Activated effector memory CD4-positive, alpha-beta T cell treated with Interleukin-2 at 50 U/mL for 16 hours (primary cell): ENCODE measurements at regions not wholly inside any gene's neighbourhood (a gene's known extent, or its start where the extent isn't known, plus 50 kb on each side); places are given as distances from the start of the nearest gene placed in this dataset.
"Not testable (repeated sequence)": the region's sequence is repeated elsewhere in the genome, so short reads cannot be mapped to it uniquely, and the experiment has no call there.

ENCODE experiments used
- DNase-seq: peaks from one replicate; pipeline ENCODE4 v3.0.0-alpha.2; 2020

DNA sequence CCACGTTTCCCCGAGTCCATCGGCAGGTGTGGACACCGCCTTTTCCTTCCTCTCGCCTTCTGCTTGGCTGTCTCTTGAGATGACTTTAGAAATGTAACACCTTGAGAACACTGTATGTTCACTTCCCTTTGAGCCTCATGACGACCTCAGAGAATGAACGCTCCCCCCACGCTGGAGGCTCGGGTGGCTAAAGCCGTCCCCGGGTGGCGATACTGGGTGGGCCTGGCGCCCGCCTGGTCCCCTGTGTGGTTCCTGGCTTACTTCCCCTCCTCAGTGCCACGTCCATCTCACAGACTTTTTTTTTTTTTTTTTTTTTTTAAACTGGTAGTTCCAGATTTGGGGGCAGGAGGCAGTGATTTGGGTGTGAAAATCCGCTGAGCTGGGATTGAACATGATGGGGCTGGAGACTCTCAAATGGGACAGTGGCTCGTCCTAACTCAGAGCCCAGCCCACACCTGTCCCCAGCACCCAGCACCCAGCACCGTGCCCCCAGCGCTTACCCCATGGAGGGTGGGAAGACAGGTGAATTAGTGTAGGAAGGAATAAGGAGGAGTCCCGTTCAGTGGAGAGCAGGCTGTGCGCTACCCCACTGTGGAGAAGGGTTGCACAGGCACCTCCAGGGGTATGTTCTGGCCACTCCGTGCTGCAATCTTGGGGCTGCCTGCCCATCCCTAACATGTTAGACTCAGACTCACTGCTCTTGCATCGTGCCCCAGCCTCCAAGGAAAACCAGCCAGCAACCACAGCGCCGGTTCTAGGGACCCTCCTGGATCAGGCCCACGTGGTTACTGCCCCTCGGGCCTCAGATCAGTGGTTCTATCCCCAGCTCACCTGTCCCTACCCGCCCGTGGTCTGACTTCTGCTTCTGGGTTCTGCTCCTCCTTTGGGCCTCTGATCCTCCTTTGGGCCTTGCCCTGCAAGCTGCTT lies 174.0 kb downstream of the ASB1 start:
- DNase-seq, result no peak

GRCh38 chr2:238601433-238602222 lies 174.9 kb downstream of the ASB1 start:
- no peak for DNase-seq

- no peak for DNase-seq
Observed at GRCh38 chr2:238602223-238602960, 175.7 kb downstream of the ASB1 start.

GRCh38 chr2:238603596-238603995 lies 176.9 kb downstream of the ASB1 start:
- no peak for DNase-seq

DNA sequence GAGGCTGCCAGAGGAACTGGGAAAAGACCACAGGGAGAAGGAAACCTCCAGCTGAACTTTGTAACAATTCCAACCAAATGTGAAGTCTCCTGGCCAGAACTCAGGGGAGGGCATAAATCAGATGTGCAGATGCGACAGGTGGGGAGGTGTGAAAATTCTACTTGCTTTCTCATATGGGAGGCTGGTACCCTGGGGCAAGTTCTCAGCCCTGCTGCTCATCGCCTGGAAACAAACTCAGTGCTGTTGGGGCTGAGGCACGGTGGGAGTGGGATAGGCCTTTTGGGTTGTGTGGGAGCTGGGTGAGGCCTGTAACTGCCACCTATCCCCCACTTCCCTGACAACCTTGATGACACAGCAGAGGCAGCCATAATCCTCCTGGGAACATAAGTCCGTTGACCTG lies 179.6 kb downstream of the ASB1 start:
- DNase-seq, result no peak

GRCh38 chr2:238613610-238614009 lies 186.9 kb downstream of the ASB1 start:
- DNase-seq, result no peak

DNA sequence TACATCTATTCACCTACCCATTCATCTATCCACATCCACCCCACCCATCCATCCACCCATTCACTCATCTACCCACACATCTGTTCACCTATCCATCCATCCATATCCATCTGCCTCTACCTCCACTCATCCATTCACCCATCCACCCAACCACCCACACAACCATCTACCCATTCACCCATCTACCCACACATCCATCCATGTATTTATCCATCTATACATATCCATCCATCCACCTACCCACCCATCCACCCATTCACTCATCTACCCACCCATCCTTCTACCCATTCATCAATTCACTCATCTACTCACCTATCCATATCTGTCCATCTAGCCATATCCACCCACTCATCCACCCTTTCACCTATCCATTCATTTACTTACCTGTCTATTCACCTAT lies 187.6 kb downstream of the ASB1 start:
- DNase-seq, result no peak

DNA sequence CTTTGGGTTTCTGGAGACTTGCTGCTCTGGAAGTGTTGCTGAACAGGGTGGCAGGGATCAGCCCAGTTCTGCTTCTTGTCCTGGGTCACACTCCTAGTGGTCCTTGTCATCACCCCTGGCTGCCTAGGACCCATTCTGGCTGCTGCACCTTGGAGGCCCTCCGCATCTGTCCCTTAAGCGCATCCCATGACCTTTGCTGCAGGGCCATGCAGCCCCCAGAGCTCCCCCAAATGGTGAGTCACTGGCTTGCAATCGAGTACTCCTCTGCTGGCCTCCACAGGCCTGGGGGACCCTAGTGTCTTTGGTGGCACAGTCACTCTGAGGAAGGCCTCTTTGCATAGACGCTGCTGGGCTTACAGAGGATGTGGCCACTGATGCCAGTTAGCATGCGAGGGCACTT lies 188.5 kb downstream of the ASB1 start:
- DNase-seq, result no peak

GRCh38 chr2:238616681-238617080 lies 190.0 kb downstream of the ASB1 start:
- no peak for DNase-seq

DNA sequence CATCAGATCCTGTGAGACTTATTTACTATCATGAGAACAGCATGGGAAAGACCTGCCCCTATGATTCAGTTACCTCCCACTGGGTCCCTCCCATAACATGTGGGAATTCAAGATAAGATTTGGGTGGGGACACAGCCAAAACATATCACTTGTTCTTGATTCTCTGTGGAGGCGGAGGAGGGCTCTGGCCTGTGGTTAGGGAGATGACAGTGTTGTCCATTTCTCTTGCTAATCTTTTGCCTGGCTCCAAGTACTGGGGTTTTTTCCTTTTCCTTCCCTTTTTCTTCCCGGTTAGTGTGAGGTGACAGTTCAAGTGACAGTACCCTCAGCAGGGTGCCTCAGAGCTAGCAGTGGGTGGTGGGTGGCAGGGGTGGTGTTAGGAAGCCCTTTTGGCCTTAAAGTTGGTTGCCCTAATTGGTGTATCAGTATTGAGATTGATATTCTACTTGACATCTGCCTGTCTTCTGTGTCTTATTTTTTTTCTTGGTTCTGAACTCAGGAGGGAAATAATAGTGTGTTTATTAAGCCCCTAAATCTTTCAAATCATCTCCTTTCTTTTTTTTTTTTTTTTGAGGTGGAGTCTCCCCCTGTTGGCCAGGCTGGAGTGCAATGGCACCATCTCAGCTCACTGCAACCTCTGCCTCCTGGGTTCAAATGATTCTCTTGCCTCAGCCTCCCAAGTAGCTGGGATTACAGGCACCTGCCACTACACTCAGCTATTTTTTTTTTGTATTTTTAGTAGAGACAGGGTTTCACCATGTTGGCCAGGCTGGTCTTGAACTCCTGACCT lies 192.0 kb downstream of the ASB1 start:
- DNase-seq, result not testable (repeated sequence)

DNA sequence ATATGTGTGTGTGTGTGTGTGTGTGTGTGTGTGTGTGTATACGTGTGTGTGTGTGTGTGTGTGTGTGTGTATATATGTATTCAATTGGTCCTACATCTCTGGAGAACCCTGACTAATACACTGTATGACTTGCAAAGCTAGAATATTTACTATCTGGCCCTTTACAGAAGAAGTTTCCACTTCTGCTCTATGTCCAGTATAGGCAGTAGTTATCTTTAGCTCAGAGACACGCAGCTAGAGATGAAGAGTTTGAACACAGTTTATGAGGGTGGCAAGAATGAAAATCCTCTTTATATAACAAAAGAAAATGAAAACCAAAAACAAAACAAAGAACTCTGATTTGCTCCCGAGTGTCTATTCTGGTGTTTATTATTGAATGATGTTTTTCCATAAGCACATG lies 201.2 kb downstream of the ASB1 start:
- no peak for DNase-seq

GRCh38 chr2:238629064-238629463 lies 202.3 kb downstream of the ASB1 start:
- no peak for DNase-seq

- no peak for DNase-seq
Observed at GRCh38 chr2:238631491-238632180, 204.9 kb downstream of the ASB1 start.

GRCh38 chr2:238632181-238633060 lies 205.7 kb downstream of the ASB1 start:
- no peak for DNase-seq

DNA sequence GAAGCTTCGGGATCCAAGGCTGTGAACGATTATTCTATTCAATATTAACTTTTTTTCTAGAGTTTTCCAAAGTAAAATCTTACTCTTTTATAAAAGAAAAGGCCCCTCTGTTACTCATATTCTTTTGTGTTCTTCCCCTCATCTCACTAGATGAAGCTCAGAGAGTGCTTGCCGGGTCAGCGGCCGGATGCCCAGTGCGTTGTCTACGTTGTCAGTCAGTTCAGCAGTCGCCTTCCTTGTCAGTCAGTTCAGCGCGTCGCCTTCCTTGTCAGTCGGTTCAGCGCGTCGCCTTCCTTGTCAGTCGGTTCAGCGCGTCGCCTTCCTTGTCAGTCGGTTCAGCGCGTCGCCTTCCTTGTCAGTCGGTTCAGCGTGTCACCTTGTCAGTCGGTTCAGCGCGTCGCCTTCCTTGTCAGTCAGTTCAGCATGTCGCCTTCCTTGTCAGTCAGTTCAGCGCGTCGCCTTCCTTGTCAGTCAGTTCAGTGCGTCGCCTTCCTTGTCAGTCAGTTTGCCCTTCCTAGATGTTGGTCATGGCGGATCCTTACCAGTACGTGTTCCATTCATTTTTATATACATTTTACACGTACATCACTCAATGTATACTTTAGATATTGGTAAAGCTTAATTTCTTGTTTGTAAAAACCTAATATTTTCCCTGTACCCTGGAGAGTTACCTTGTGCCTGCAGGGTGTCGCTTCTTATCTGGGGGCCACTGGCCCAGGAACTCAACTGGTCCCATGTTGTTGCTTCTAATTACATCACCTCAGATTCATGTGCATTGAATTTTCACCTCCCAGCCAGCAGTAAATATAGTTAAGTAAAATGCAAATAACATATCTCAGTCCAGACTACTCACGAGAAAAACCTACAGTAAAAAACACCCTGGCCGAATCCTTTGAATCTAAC lies 206.9 kb downstream of the ASB1 start:
- DNase-seq, result no peak

DNA sequence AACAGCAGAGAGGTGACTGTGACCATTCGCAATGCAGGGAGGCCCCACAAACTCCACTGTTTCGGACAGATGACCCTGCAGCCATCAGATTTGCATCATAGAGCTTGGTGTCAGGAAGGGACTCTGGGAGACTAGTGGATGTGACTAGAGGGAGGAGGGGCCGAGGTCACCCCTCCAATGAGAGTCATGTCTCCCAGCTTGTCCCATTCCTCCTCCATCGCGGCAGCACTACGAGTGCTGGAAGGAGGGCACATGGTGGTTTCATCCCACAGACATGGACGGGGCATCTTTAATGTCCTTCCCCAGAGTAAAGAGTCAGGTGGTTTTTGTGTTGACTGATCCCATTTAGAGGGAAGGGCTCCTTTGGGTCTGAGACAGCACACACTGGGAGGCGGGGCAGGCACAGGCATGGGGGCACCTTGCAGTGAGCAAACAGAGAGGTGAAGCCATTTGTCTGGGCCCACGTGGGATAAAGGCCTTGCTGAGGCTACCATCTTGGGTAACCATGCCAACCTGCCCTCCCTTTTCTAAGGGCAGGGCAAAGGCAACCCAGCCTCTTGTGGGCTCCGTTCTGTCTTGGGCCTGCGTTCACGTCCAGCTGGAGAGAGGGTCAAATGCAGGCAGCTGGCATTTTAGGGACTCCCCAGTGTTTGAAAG lies 208.1 kb downstream of the ASB1 start:
- DNase-seq, result no peak

GRCh38 chr2:238635647-238636051 lies 208.9 kb downstream of the ASB1 start:
- no peak for DNase-seq

DNA sequence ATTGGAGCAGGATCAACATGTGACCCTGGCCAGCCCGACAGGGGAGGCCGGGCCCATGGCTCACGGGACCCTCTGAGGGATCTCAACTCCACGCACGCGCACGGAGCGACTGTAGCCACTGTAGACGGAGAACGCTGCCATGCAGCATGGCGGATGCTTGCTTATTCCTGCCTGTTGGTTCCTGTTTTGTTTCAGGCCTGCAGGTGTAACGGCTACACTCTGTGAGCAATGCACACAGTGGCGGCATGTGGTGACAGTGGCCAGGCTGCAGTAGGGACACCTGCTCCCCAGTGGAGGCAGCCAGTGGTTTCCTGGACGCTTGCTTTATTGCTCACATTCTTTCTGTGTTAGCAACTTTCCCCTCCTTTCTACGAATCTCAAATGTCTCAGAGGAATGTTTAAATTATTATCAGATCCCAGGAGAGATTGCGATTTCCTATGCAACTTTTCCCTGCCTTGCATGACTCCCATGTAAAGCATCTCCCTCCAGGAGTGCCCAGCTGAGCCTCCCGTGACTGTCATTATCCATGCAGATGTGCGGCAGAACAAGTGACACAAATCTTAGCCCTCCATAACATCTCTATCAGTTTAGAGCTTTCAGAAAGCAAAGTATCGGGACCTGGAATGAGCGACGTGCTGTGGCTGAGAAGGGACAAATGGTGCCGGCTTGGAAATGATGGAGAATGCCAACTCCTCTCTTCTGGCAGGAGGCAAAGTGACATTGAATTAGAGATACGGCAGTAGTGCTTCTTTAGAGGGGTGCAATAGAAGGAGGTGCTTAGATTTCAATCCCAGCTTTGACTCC lies 209.7 kb downstream of the ASB1 start:
- no peak for DNase-seq
